ENCODE measurements at regions not wholly inside any gene's neighbourhood (a gene's known extent, or its start where the extent isn't known, plus 50 kb on each side); places are given as distances from the start of the nearest gene placed in this dataset.
"Not testable (repeated sequence)": the region's sequence is repeated elsewhere in the genome, so short reads cannot be mapped to it uniquely, and the experiment has no call there.

GRCh38 chr9:39674437-39675210 lies 319.2 kb downstream of the SPATA31A1 start:
- not testable (repeated sequence) for DNase-seq (ENCODE audit: low read depth)

GRCh38 chr9:39675211-39675553 lies 319.7 kb downstream of the SPATA31A1 start:
- not testable (repeated sequence) for DNase-seq (ENCODE audit: low read depth)

GRCh38 chr9:39678534-39679263 lies 323.2 kb downstream of the SPATA31A1 start:
- not testable (repeated sequence) for DNase-seq (ENCODE audit: low read depth)

GRCh38 chr9:39680694-39681401 lies 325.4 kb downstream of the SPATA31A1 start:
- not testable (repeated sequence) for DNase-seq (ENCODE audit: low read depth)

- DNase-seq (ENCODE audit: low read depth), result not testable (repeated sequence)
Observed at GRCh38 chr9:39728862-39729261, 373.4 kb downstream of the SPATA31A1 start.

GRCh38 chr9:39744898-39745297 lies 389.4 kb downstream of the SPATA31A1 start:
- not testable (repeated sequence) for DNase-seq (ENCODE audit: low read depth)

GRCh38 chr9:39775570-39775969 lies 420.1 kb downstream of the SPATA31A1 start:
- not testable (repeated sequence) for DNase-seq (ENCODE audit: low read depth)

GRCh38 chr9:39791356-39791755 lies 435.9 kb downstream of the SPATA31A1 start:
- DNase-seq (ENCODE audit: low read depth), result not testable (repeated sequence)

- DNase-seq (ENCODE audit: low read depth), result not testable (repeated sequence)
Observed at GRCh38 chr9:39797935-39798334, 442.5 kb downstream of the SPATA31A1 start.

GRCh38 chr9:39799252-39799651 lies 443.8 kb downstream of the SPATA31A1 start:
- not testable (repeated sequence) for DNase-seq (ENCODE audit: low read depth)

GRCh38 chr9:39802561-39802960 lies 447.1 kb downstream of the SPATA31A1 start:
- DNase-seq (ENCODE audit: low read depth), result not testable (repeated sequence)

GRCh38 chr9:39809401-39810226 lies 454.1 kb downstream of the SPATA31A1 start:
- peak; percentile 30 for DNase-seq (ENCODE audit: low read depth)

- DNase-seq (ENCODE audit: low read depth), result not testable (repeated sequence)
Observed at GRCh38 chr9:39810401-39810800, 454.9 kb downstream of the SPATA31A1 start.

GRCh38 chr9:39811615-39812014 lies 456.1 kb downstream of the SPATA31A1 start:
- DNase-seq (ENCODE audit: low read depth), result not testable (repeated sequence)

- not testable (repeated sequence) for DNase-seq (ENCODE audit: low read depth)
Observed at GRCh38 chr9:39828457-39828856, 473.0 kb downstream of the SPATA31A1 start.
